OCI-LY1 (cell line): ENCODE measurements at regions not wholly inside any gene's neighbourhood (a gene's known extent, or its start where the extent isn't known, plus 50 kb on each side); places are given as distances from the start of the nearest gene placed in this dataset.

Experiments used
- CTCF ChIP-seq: fragments of 200-600 bp; sonication (generic), shearing (Covaris generic); IDR thresholded peaks from 2 replicates; pipeline ENCODE4 v1.5.1; 2017; ENCODE audit warnings: mild to moderate bottlenecking, antibody characterized with exemption, low read length, moderate library complexity, mixed read lengths
- EZH2 ChIP-seq: fragments of 200-600 bp; sonication (generic), shearing (Covaris generic); IDR thresholded peaks from 2 replicates; pipeline ENCODE4 v1.8.0; 2017; ENCODE audit warnings: borderline replicate concordance, mixed run types, mild to moderate bottlenecking, antibody characterized with exemption, low read length, moderate library complexity, mixed read lengths

DNA sequence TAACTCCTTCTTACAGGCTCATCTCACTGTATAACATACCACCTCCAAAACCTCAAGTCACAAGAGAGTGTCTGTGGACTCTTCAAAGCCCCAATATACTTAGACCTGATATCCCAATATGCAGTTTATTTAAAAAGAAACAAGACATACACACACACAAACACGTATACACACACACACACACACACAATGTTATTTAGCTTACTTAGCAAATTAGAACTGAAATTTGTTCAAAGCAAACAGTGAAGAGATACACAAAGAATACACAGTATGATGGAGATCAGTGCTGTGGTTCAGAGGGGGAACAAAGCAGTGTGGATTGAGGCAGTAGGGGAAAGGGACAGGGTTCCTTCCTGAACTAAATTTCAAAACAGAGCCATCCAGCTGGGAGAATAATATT lies 807.2 kb downstream of the IPMK start:
- TF ChIP-seq EZH2 (no peak), CTCF (no peak)
